HG03135 (cell line): ENCODE measurements at regions not wholly inside any gene's neighbourhood (a gene's known extent, or its start where the extent isn't known, plus 50 kb on each side); places are given as distances from the start of the nearest gene placed in this dataset.
"Not testable (repeated sequence)": the region's sequence is repeated elsewhere in the genome, so short reads cannot be mapped to it uniquely, and the experiment has no call there.

Experiments used
- ATAC-seq: cut with Tn5 transposase; IDR thresholded peaks from one replicate; pipeline ENCODE4 v1.9.1; 2021; ENCODE audit warnings: mild to moderate bottlenecking, moderate library complexity; ENCODE audit not compliant: unreplicated experiment

DNA sequence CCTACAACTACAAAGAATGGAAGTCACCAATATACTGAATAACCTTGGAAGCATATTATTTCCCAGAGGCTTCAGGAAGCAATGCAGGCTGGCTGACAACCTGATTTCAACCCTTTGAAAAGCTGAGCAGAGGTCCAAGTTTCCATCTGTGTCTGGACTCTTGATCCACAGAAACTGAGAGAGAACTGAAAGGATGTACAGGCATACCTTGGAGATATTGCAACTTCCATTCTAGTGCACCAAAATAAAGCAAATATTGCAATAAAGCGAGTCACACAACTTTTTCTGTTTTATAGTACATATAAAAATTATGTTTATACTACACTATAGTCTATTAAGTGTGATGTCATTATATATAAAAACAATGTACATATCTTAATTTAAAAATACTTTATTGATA lies 85.3 kb downstream of the TYW3 start:
- ATAC-seq: no peak

DNA sequence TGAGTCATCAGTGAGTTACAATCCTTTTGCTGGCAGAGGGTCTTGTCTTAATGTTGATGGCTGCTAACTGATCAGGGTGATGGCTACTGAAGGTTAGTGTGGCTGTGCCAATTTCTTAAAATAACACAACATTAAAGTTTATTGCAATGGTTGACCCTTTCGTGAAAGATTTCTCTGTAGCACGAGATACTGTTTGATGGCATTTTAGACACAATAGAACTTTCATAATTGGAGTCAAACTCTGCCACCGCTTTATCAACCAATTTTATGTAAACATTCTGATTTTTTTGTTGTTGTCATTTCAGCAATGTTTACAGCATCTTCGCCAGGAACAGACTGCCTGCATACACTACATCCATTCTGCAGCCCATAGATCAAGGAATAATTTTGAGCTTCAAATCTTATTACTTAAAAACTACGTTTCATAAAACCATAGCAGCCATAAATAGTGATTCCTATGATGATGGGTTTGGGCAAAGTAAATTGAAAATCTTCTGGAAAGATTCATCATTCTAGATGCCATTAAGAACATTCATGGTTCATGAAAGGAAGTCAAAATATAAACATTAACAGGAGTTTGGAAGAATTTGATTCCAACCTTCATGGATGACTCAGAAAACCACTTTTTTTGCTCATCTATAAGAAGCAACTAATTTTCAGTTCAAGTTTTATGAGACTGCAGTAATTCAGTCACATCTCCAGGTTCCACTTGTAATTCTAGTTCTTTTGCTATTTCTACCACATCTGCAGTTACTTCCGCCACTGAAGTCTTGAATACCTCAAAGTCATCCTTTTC lies 85.9 kb downstream of the TYW3 start:
- ATAC-seq: no peak

DNA sequence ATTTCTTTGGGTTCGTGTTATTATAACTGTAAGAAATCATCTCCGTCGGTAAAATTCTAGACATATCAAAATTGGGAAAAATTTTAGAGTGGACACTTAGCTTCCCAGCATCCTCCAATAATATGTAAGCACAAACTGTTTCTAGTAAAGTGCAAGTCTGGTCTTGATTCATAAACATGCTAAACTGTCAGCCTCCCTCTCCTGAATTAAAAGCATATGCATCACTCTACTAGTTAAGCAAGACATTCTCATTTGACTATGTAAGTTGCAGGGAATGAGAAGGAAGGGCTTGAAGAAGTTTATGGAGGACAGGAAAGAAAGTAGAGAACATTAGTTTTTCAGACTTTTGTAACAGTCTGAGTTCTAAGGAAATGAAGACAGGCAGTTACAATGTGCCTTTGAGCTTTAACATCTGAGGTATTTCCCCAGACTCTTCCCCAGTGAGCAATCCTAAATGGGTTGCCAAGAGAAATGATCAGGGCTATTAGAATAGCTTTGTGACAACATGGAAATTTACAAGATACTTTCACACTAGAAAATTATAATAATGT lies 90.0 kb downstream of the TYW3 start:
- ATAC-seq: no peak

DNA sequence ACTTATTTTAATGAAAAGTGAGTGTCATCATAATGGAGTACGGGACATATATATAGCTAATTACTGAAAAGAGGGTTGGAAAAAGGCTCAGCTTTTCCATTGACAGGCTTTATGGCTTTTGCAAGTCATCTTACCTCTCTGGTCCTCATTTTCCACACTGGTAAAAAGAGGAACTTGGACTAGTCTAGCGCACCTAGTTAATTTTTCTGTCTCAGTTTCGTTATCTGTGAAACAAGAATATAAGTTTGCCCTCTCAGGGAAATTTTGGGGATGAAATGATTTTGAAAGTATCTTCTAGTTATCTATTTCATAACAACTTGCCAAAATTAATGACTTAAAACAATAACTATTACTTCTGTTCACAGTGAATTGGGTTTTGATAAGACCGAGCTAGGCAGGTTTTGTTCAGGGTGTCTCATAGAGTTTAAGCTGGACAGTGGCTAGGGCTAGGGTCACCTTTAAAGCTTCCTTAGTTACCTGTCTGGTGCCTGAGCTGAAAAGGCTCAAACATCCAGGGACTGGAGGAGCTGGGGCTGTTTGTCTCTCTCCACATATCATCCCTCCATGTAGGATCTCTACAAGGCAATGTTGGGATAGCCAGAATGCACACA lies 91.7 kb downstream of the TYW3 start:
- peak; percentile 84 for ATAC-seq

DNA sequence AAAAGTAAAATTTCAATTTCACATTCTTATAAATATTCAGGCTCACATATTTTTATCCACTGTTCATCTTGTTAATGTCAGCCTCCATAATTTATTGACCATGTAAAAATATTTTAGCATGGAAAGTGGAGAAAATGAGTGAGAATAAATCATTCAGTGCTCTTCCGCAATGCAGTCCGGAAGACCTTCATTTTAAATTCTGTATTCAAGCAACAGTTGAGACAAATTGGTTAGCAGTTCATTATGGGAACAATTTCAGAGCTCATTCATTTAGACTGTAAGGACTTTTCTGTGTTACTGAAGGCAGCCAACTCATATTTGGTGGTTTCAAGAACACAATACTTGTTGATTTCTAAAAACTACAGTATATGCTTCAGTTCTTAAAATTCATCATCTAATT lies 97.8 kb downstream of the TYW3 start:
- ATAC-seq: no peak

DNA sequence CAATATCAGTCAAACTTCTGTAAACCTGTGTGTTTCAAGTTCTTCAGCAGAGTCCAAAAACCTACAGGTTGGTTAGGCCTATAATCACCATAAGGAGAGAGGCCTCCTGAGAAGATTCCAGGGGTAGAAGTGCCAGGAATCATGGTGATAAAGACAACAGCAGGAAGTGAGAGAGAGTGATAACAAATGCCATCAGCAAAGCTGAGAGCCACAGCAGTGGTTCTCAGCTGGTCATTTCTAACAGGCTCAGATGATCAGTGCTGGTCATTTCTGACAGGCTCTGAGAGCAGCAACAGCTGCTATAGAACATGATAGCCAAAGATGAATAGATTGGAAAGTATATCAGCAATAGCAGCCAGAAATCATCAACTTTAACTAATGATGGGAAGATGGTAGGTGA lies 101.3 kb downstream of the TYW3 start:
- ATAC-seq: no peak

DNA sequence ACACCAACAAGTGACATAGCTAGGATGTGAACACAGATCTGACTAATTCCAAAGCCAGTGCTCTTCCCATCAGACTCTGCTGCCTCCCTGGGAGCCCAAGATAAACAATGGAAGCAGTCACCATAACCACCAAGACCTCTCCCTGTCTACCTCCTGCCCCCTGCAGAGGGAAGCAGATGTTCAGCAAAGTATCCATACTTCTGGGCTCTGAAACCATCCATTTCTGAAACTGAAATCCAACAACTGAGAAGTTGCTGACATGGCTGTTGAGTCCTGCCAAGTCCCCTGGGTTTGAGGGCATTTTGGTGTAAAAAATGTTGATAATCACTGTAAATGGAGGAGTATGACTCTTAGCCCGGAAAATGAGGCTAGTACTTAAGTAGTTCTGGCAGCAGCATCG lies 102.1 kb downstream of the TYW3 start:
- no peak for ATAC-seq

DNA sequence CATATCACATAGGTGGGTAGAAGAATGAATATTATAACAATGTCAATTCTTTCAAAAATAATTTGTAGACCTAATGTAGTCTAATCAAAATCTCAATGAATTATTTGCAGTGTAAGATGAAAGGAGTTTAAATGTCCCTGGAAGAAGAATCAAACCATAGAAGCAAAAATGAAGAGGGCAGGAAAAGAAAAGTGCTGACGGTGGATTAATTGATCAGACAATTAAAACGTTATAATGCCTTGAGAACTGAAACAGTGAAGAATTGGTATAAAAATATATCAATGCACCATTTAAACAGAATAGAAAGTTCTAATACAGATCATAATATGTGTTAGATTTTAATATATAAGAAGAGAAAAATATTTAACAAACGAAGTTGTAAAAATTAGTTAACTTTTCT lies 109.8 kb downstream of the TYW3 start:
- no peak for ATAC-seq

DNA sequence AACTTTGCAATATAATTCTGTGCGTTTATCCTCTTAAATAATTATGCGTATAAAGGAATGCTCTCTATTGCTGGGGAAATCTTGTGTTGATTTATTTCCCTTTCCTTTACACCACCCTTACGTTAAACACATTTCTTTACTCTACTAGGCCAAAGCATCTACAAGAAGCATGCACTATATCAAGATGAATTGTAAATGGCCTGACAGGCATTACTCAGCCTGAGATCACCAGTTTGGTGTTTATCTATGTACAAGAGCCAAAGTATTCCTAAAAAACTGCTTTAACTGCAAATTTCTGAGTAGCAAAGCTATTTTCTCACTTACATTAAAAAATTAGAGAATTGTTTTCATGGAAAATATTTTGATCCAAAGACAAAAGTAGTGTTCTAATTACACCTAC lies 114.8 kb downstream of the TYW3 start:
- ATAC-seq: no peak

DNA sequence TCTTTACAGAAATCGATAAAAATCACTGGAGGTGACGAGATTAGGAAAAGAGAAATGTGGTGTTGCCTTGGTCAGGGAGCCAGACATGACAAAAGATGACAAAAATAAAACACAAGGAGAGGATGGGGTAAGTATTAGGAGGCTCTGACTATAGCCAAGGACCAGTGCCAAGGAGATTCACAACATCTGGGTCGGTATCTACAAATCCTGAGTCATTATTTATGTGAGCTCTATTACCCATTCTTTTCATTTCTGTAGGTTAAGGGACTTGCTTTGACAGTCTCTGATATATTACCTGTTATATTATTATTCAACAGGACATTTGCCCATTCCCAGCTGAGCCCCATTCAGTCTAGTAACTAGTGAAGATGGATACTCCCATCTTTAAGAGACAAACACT lies 120.8 kb downstream of the TYW3 start:
- ATAC-seq: no peak

DNA sequence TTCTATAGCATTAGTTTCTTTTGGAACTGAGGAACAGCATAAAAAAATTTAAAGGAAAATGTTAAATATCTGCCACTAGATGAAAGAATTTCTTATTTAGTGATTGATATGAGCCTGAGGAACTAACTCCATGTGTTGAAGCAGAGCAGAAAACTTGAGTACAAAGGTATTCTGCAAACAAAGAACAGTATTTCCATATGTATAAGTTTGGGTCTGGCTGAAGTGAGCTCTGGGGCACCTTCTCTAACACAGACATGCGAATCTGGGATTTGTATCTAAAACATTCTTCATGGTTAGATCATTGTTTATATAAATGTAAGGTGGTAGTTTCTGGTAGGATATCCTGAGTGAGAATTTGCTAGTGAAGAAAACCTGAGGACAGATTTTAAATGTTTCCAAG lies 123.2 kb downstream of the TYW3 start:
- no peak for ATAC-seq

DNA sequence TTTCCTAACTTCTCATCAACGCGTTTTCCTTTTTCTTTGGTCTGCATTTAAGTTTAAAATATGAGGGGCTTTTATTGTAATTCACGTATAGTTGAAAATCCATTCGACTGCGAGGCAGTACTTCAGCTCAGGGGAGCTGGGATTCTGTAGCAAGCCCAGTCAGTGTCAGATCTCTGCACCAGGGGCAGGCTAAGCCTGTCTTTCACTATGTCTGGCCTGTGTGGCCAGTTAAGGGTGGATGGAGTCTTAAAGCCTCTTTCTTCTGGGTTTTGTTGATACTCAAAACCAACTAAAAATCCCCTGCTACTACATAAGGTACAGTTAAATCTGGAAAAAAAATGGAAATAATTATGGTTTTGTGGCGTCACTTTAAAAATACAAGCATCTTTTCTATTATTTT lies 124.7 kb downstream of the TYW3 start:
- no peak for ATAC-seq

DNA sequence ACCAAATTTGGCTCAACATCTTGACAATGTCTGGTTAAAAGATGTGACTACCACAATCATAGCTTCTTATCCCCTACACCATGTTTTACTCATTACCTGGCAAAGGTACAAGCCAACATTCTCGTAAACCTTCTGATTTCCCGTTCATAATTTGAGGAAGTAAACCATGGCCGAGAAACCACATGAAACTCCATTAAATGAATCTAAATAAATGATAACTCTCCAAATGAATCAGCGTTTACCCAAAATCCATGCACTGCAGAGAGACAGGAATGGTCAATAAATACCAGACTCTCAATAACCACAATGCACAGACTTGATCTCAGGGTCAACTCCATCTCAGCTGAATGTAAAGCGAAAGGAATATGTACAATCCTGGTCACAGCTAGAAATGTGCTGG lies 125.2 kb downstream of the TYW3 start:
- ATAC-seq: peak; percentile 62

DNA sequence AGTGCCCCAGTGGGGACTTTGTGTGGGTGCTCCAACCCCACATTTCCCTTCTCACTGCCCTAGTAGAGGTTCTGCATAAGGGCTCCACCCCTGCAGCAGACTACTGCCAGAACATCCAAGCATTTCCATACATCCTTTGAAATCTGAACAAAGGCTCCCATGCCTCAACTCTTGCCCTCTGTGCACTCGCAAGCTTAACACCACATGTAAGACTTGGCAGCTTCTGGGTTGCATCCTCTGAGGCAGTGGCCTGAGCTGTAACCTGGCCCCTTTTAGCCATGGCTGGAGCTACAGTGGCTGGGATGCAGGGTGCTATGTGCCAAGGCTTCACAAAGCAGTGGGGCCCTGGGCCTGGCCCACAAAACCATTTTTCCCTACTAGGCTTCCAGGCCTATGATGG lies 128.9 kb downstream of the TYW3 start:
- ATAC-seq: no peak

DNA sequence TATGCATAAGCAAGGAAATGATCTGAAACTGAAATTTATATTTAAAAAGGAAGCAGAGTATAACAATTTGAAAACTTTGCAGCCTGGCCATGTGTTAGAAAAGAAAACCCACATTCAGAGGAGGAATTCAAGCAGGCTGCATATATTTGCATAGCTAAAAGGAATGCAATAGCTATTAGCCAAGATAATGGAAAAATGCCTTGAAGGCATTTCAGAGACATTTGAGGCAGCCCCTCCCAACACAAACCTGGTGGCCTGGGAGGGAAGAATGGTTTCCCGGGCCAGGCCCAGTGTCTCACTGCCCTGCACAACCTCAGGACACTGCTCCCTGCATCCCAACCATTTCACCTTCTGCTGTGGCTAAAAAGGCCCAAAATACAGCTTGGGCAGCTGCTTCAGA lies 136.8 kb downstream of the TYW3 start:
- ATAC-seq: no peak

DNA sequence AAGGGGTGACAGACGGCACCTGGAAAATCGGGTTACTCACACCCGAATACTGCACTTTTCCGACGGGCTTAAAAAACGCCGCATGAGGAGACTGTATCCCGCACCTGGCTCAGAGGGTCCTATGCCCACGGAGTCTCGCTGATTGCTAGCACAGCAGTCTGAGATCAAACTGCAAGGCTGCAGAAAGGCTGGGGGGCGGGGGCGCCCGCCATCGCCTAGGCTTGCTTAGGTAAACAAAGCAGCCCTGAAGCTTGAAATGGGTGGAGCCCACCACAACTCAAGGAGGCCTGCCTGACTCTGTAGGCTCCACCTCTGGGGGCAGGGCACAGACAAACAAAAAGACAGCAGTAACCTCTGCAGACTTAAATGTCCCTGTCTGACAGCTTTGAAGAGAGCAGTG lies 144.4 kb downstream of the TYW3 start:
- not testable (repeated sequence) for ATAC-seq

DNA sequence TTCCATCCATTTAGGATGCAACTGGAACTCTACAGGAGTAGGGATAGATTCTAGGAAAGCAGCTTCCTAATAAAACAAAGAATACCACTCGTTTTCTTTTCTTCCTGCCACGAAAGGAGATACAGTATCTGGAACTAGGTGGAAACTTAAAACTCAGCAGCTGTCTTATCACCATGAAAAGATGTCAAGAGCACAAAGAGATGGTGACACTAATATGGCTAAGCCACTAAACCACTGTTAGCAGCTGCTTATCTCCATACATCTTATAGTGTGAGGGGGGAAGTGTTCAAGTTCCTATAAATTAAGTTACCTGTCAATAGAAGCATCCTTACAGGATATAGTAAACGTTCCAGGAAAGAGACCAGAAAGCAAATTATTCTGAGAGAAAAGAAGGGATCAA lies 162.5 kb downstream of the TYW3 start:
- ATAC-seq: no peak

DNA sequence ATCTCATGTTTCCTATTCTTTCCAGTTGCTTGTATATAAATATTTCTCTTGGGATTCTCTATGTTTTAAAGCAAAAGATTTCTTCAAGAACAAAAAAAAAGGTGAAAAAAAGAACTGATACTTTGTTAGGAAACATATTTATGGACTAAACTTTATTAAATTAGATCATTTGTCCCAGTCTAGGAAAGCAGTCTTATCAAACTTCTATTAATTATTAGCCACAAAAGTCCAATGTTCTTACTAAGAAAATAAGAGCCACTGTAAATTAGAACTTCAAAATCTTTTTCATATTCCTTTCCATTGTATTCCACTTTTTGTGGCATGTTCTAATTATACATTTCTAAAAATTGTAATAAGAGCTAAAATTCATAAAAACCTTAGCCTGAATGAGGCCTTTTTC lies 175.2 kb downstream of the TYW3 start:
- no peak for ATAC-seq

DNA sequence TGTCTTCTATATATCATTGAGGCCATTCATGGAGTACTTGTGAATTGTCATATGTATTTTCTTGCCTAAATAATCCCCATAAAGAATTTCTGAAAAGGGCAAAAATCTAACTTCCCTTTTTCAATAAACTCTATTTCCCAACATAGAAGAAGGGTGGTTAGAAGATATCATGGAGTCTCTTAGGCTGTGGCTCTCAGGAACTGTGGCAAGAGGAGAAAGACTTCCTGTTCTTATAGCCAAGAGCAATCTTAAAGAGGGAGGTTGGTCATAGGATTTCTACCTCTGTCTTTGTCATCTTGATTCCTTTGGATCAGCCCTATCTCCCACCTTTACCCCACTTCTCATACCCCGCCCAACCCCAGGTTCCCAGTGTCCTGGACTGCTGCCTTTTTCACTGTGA lies 175.8 kb downstream of the TYW3 start:
- ATAC-seq: no peak

DNA sequence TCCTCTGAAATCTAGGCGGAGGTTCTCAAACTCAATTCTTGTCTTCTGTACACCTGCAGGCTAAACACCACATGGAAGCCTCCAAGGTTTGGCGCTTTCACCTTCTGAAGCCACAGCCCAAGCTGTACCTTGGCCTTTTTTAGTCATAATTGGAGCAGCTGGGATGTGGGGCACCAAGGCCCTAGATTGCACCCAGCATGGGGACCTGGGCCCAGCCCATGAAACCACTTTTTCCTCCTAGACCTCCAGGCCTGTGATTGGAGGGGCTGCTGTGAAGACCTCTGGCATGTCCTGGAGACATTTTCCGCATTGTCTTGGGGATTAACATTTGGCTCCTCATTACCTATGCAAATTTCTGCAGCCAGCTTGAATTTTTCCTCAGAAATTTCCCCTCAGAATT lies 181.0 kb downstream of the TYW3 start:
- no peak for ATAC-seq

DNA sequence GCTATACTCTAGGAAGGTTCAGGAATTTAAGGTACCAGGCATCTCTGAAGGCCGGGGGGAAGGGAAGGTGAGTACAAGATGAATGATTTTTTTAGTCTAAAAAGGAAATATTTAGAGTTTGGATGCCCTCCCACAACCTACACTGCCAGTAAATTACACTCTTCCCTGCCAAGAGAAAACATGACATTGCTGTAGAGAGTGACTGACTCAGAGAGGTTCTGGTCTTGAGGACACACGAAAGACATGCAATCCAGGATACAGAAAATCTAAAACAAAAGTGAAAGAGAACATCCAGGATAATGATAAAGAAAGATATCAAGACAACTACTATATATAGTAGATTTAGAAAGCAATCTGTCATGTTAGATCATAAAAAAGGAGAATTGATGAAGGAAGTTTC lies 200.5 kb downstream of the TYW3 start:
- no peak for ATAC-seq

DNA sequence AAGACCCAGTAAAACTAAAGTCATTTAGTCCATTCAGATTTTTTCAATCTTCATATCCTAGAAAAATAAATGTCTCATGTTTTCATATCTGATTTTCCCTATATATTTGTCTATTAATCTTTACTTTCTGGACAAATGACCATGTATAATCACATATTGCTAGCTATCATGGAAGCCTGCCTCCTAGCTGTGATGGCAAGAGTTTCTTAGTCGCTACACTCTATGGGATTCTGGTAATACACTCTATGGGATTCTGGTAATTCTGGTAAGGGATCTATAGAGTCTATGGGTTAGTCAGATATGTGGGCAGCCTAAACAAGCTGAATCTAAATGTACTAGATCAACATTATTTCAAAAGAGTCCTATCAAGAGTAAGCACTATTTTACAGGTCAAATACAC lies 198.7 kb upstream of the LHX8 start:
- no peak for ATAC-seq

DNA sequence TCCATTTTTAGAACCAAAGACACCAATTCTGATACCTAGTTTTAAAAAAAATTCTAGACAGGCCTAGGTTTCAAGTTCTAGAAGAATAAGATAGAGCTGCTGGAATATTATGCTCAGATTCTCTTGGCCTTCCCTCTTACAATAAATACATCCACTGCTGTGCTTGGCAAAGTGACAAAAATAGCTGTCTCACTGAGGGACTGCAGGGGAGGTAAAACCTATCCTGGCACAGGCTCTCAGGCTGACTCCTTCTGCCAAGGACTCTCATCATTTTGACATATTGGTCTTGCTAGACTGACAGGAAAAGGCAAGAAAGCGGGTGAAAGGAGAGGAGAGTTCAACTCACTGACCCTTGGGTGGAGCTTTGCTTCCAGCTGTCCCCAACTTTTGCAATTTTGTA lies 197.0 kb upstream of the LHX8 start:
- no peak for ATAC-seq
